Right lobe of liver (tissue), 4 donors: ENCODE measurements at regions not wholly inside any gene's neighbourhood (a gene's known extent, or its start where the extent isn't known, plus 50 kb on each side); places are given as distances from the start of the nearest gene placed in this dataset.
A peak's percentile ranks its signal among the peaks of the same experiment; 100 is the strongest.

ENCODE experiments used
- CTCF ChIP-seq, 4 donors: fragments of 200-600 bp in 3 of 4; fragments of 450-650 bp in 1 of 4; IDR thresholded peaks; one replicate each; pipeline versions ENCODE4 v1.5.1 to v1.8.0; 2016 to 2022; ENCODE audit warnings: antibody characterized with exemption in 4 of 4, mild to moderate bottlenecking in 2 of 4
- POLR2A ChIP-seq: fragments of 450-650 bp; IDR thresholded peaks from one replicate; pipeline ENCODE4 v1.6.1; 2017; ENCODE audit warnings: antibody characterized with exemption, mild to moderate bottlenecking
- donor health status: DM: no; HTN: no; CAD: no.
- donor health status: DM: no; HTN: no; CAD: no.
- donor health status: DM: no; HTN: yes; CAD: no.

GRCh38 chr3:8301977-8302735 is 199.5 kb upstream of the LMCD1 start:
- peak; percentile 55 to 71 (median 67) for TF ChIP-seq CTCF (IDR thresholded peaks at IDR 0.05)
- no peak for TF ChIP-seq POLR2A
